MCF 10A (cell line): ENCODE measurements at regions not wholly inside any gene's neighbourhood (a gene's known extent, or its start where the extent isn't known, plus 50 kb on each side); places are given as distances from the start of the nearest gene placed in this dataset.
"Not testable (repeated sequence)": the region's sequence is repeated elsewhere in the genome, so short reads cannot be mapped to it uniquely, and the experiment has no call there.

Source experiments
- BruUV-seq: library from RNA; stranded (reverse); fragments of 400-500 nt; replicated peaks from 2 replicates; lab custom pipeline; 2021; lab: Mats Ljungman, UMichigan
- CTCF ChIA-PET: fragments of 300-600 bp; sonication (Branson Sonifier 250); formaldehyde crosslinking; extraction: SDS; loops from one replicate; lab custom pipeline; 2021; ENCODE audit warnings: antibody characterized with exemption, inconsistent platforms; lab: Yijun Ruan, JAX
- POLR2A ChIA-PET: fragments of 300-600, 350-650 bp; sonication (Branson Sonifier 250); formaldehyde crosslinking; extraction: SDS; loops from one replicate; lab custom pipeline; 2020; ENCODE audit warnings: antibody characterized with exemption, inconsistent platforms; lab: Yijun Ruan, JAX
- DNase-seq: peaks from one replicate; pipeline ENCODE4 v3.0.0-alpha.2; 2018; ENCODE audit not compliant: unreplicated experiment
- H3K27ac Mint-ChIP-seq: one replicate; pipeline ENCODE4 v1.8.0; 2022; ENCODE audit warnings: mild to moderate bottlenecking, low read depth, mixed read lengths; ENCODE audit not compliant: unreplicated experiment
- H3K27me3 Mint-ChIP-seq: one replicate; pipeline ENCODE4 v1.8.0; 2022; ENCODE audit warnings: mixed read lengths; ENCODE audit not compliant: insufficient read depth, unreplicated experiment
- H3K36me3 Mint-ChIP-seq: one replicate; pipeline ENCODE4 v1.8.0; 2022; ENCODE audit warnings: mild to moderate bottlenecking, moderate library complexity, mixed read lengths; ENCODE audit not compliant: insufficient read depth, unreplicated experiment
- H3K4me1 Mint-ChIP-seq: one replicate; pipeline ENCODE4 v1.8.0; 2022; ENCODE audit warnings: mixed read lengths; ENCODE audit not compliant: insufficient read depth, unreplicated experiment
- H3K4me3 Mint-ChIP-seq: one replicate; pipeline ENCODE4 v1.8.0; 2022; ENCODE audit warnings: mild to moderate bottlenecking, moderate library complexity, mixed read lengths; ENCODE audit not compliant: unreplicated experiment
- H3K9me3 Mint-ChIP-seq: one replicate; pipeline ENCODE4 v1.8.0; 2022; ENCODE audit warnings: mixed read lengths; ENCODE audit not compliant: unreplicated experiment
- intact Hi-C: fragments of 100-400 bp; cut with micrococcal nuclease; formaldehyde crosslinking; loops from 2 replicates; pipeline ENCODE4 v1.14.1; 2022

GRCh38 chr2:91763710-91764109 lies 3072.2 kb downstream of the RPIA start:
- intact Hi-C loops, DNase-seq, POLR2A ChIA-PET, H3K27me3 Mint-ChIP-seq, H3K27ac Mint-ChIP-seq, CTCF ChIA-PET, BruUV-seq, H3K4me3 Mint-ChIP-seq, H3K9me3 Mint-ChIP-seq, H3K36me3 Mint-ChIP-seq: not testable (repeated sequence)
- peaks cover 26% of the 10 kb centered on the region for H3K4me1 Mint-ChIP-seq

- Mint-ChIP-seq H3K4me1 (peaks cover 26% of the 10 kb centered on the region), H3K27ac (peak overlapping the region; percentile 91), H3K4me3 (peak overlapping the region; percentile 19)
- H3K9me3 Mint-ChIP-seq, H3K27me3 Mint-ChIP-seq, intact Hi-C loops, POLR2A ChIA-PET, BruUV-seq, CTCF ChIA-PET, H3K36me3 Mint-ChIP-seq: not testable (repeated sequence)
- peak; percentile 35 for DNase-seq
These were observed 3073.1 kb downstream of the RPIA start for GRCh38 chr2:91764581-91765002.

- H3K36me3 Mint-ChIP-seq, BruUV-seq, CTCF ChIA-PET, H3K9me3 Mint-ChIP-seq, DNase-seq, intact Hi-C loops, POLR2A ChIA-PET, H3K4me3 Mint-ChIP-seq, H3K27me3 Mint-ChIP-seq: not testable (repeated sequence)
- Mint-ChIP-seq H3K4me1 (peaks cover 26% of the 10 kb centered on the region), H3K27ac (peak overlapping the region; percentile 91)
These were observed 3073.7 kb downstream of the RPIA start for GRCh38 chr2:91765018-91765754.

GRCh38 chr2:91766349-91767048 lies 3075.0 kb downstream of the RPIA start:
- POLR2A ChIA-PET, H3K36me3 Mint-ChIP-seq, intact Hi-C loops, H3K27me3 Mint-ChIP-seq, BruUV-seq, CTCF ChIA-PET, H3K9me3 Mint-ChIP-seq: not testable (repeated sequence)
- Mint-ChIP-seq H3K4me3 (peak overlapping the region; percentile 24), H3K27ac (peak overlapping the region; percentile 91), H3K4me1 (peaks cover 26% of the 10 kb centered on the region)
- DNase-seq: peak; percentile 90

GRCh38 chr2:91768301-91768700 lies 3076.8 kb downstream of the RPIA start:
- BruUV-seq, POLR2A ChIA-PET, H3K4me3 Mint-ChIP-seq, H3K27ac Mint-ChIP-seq, H3K27me3 Mint-ChIP-seq, H3K36me3 Mint-ChIP-seq, H3K9me3 Mint-ChIP-seq, CTCF ChIA-PET, DNase-seq, intact Hi-C loops: not testable (repeated sequence)
- peaks cover 26% of the 10 kb centered on the region for H3K4me1 Mint-ChIP-seq

GRCh38 chr2:91768997-91769396 lies 3077.5 kb downstream of the RPIA start:
- H3K4me1 Mint-ChIP-seq: peaks cover 26% of the 10 kb centered on the region
- H3K36me3 Mint-ChIP-seq, H3K4me3 Mint-ChIP-seq, DNase-seq, intact Hi-C loops, BruUV-seq, H3K27me3 Mint-ChIP-seq, POLR2A ChIA-PET, H3K27ac Mint-ChIP-seq, H3K9me3 Mint-ChIP-seq, CTCF ChIA-PET: not testable (repeated sequence)

- DNase-seq, H3K27me3 Mint-ChIP-seq, H3K27ac Mint-ChIP-seq, H3K36me3 Mint-ChIP-seq, BruUV-seq, CTCF ChIA-PET, intact Hi-C loops, H3K4me3 Mint-ChIP-seq, POLR2A ChIA-PET, H3K9me3 Mint-ChIP-seq: not testable (repeated sequence)
- peaks cover 20% of the 10 kb centered on the region for H3K4me1 Mint-ChIP-seq
These were observed 3078.6 kb downstream of the RPIA start for GRCh38 chr2:91770046-91770575.

- POLR2A ChIA-PET, H3K4me1 Mint-ChIP-seq, H3K4me3 Mint-ChIP-seq, H3K36me3 Mint-ChIP-seq, H3K27me3 Mint-ChIP-seq, CTCF ChIA-PET, BruUV-seq, H3K9me3 Mint-ChIP-seq, DNase-seq, intact Hi-C loops: not testable (repeated sequence)
- H3K27ac Mint-ChIP-seq: peak overlapping the region; percentile 31
These were observed 3080.1 kb downstream of the RPIA start for GRCh38 chr2:91771604-91772003.
